BE2C (cell line): ENCODE measurements at regions not wholly inside any gene's neighbourhood (a gene's known extent, or its start where the extent isn't known, plus 50 kb on each side); places are given as distances from the start of the nearest gene placed in this dataset.

Experiments
- DNase-seq: peaks from one replicate; pipeline ENCODE4 v3.0.0-alpha.2; 2020
- H3K27me3 ChIP-seq: fragments of 250-450 bp; sonication (Bioruptor Pico); 2 replicates; pipeline ENCODE4 v1.5.1; 2020; ENCODE audit warnings: mild to moderate bottlenecking
- H3K36me3 ChIP-seq: fragments of 250-450 bp; sonication (Bioruptor Pico); 2 replicates; pipeline ENCODE4 v1.5.1; 2020; ENCODE audit warnings: mild to moderate bottlenecking
- H3K4me1 ChIP-seq: fragments of 250-450 bp; sonication (Bioruptor Pico); 2 replicates; pipeline ENCODE4 v1.5.1; 2020
- H3K4me3 ChIP-seq: 2 replicates; pipeline ENCODE4 v1.5.1; 2011; ENCODE audit warnings: low read depth, low read length
- H3K9me3 ChIP-seq: fragments of 250-450 bp; sonication (Bioruptor Pico); 2 replicates; pipeline ENCODE4 v1.5.1; 2020
- TF ChIP-seq, protein P1 (sequence below): IDR thresholded peaks from 2 replicates; pipeline ENCODE4 v1.5.1; 2012; ENCODE audit warnings: mild to moderate bottlenecking, low read depth, low read length

DNA sequence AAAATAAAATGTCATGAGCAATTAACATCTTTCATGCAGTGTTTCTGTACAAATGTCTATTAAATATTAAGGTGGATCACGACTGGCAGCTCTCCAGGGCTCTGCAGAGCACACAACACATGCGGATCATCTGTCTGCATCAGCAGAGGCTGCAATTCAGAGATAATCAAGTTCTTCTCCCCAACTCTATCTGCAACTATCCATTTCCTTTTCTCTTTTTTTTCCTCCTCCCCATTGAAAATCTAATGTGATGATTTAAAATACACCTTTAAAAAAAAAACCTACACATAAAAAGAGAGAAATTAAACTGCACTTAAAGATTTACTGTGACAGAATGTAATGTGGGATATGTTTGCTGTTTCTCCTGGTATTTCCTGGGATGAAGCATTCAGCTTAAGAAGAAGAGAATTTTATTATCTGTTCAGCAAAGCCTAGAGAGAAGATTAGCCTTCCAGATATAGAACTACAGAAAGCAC, 352.6 kb upstream of the CCDC54 start:
- Histone ChIP-seq H3K4me3 (no peak overlapping the region), H3K27me3 (no peaks in the 10 kb centered on the region), H3K9me3 (no peaks in the 10 kb centered on the region; the same call in 1 of the 2 replicates), H3K4me1 (peaks cover 4% of the 10 kb centered on the region; the same call in 1 of the 2 replicates), H3K36me3 (no peaks in the 10 kb centered on the region)
- TF ChIP-seq, protein P1, sequence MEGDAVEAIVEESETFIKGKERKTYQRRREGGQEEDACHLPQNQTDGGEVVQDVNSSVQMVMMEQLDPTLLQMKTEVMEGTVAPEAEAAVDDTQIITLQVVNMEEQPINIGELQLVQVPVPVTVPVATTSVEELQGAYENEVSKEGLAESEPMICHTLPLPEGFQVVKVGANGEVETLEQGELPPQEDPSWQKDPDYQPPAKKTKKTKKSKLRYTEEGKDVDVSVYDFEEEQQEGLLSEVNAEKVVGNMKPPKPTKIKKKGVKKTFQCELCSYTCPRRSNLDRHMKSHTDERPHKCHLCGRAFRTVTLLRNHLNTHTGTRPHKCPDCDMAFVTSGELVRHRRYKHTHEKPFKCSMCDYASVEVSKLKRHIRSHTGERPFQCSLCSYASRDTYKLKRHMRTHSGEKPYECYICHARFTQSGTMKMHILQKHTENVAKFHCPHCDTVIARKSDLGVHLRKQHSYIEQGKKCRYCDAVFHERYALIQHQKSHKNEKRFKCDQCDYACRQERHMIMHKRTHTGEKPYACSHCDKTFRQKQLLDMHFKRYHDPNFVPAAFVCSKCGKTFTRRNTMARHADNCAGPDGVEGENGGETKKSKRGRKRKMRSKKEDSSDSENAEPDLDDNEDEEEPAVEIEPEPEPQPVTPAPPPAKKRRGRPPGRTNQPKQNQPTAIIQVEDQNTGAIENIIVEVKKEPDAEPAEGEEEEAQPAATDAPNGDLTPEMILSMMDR, result no peak
- DNase-seq, result peak; percentile 32

DNA sequence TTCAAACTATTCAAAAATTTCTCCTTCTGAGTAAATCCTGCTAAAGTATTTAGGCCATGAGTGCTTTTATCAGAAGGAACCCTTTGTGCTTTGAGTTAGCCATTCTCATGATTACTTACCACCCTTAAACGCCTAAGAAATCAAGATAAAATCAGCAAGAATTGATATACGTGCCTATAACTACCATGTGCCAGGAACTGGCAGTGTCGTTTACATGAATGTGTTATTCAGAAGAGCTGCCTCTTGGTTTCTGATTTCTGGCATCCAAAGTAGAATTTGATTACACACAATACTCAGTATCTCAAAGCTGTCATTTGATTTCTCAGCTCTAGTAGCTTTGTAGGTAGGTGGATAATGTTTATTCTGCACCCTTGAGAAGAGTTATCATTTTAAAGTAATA, 351.3 kb upstream of the CCDC54 start:
- Histone ChIP-seq H3K4me1 (peaks cover 4% of the 10 kb centered on the region; the same call in 1 of the 2 replicates), H3K9me3 (no peaks in the 10 kb centered on the region; the same call in 1 of the 2 replicates), H3K4me3 (no peak overlapping the region), H3K36me3 (no peaks in the 10 kb centered on the region), H3K27me3 (no peaks in the 10 kb centered on the region)
- TF ChIP-seq, protein P1, result no peak
- DNase-seq, result no peak

DNA sequence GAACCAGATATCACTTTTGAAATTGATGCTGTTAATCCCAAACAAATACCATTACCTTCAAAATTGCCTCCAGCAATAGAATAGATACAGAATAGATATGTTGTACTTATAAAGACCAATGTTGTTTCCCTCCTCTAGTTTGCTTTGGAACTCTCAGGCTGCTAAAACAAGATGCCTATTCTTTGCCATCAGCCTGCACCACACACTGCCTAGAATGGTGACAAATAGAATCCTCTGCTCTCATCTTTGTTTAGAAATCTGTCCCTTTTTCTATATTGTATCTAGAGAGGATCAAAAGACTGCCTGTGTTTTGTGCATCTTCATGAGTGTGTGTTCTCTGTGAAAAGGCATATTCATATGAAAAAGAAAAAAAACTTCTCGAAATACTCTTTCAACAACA, 349.2 kb upstream of the CCDC54 start:
- no peak overlapping the region for H3K4me3 ChIP-seq
- peaks cover 4% of the 10 kb centered on the region; the same call in 1 of the 2 replicates for H3K4me1 ChIP-seq
- DNase-seq, result no peak
- TF ChIP-seq, protein P1, result no peak
- H3K27me3 ChIP-seq, result no peaks in the 10 kb centered on the region
- no peaks in the 10 kb centered on the region; the same call in 1 of the 2 replicates for H3K9me3 ChIP-seq
- H3K36me3 ChIP-seq, result no peaks in the 10 kb centered on the region

DNA sequence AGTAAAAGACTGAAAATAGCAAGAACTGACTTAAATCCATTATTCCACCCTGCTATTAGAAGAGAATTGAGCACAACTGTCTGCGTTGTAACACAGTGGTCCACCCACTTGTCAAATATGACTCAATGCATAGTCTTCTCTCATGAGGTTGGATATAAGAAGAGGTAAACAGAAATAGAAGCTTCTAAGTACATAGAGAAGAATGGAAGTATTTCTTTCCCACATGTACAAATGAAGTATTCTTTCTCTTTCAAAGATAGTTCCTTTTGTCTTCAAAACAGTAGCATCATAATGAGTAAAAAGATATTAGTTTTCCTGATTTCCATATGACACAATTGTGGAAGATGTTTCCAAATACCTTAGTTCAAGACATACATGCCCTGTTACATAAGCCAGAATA, 348.6 kb upstream of the CCDC54 start:
- H3K4me3 ChIP-seq, result no peak overlapping the region
- TF ChIP-seq, protein P1, result no peak
- DNase-seq, result no peak
- no peaks in the 10 kb centered on the region for H3K27me3 ChIP-seq
- H3K4me1 ChIP-seq, result peaks cover 4% of the 10 kb centered on the region; the same call in 1 of the 2 replicates
- no peaks in the 10 kb centered on the region; the same call in 1 of the 2 replicates for H3K9me3 ChIP-seq
- H3K36me3 ChIP-seq, result no peaks in the 10 kb centered on the region

DNA sequence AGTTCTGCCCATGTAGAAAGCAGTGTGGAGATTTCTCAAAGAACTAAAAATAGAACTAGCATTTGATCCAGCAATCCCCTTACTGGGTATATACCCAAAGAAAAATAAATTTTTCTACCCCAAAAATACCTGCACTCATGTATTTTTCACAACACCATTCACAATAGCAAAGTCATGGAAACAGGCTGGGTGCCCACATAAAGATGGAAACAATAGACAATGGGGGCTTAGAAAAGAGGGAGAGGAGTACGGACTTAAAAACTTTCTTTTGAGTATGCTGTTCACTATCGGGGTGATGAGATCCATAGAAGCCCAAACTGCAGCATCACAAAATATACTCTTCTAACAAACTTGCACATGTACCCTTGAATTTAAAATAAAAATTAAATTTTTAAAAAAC, 345.1 kb upstream of the CCDC54 start:
- no peaks in the 10 kb centered on the region; the same call in 1 of the 2 replicates for H3K9me3 ChIP-seq
- no peaks in the 10 kb centered on the region for H3K36me3 ChIP-seq
- H3K4me1 ChIP-seq, result no peaks in the 10 kb centered on the region
- TF ChIP-seq, protein P1, result no peak
- no peak for DNase-seq
- no peak overlapping the region for H3K4me3 ChIP-seq
- H3K27me3 ChIP-seq, result no peaks in the 10 kb centered on the region

DNA sequence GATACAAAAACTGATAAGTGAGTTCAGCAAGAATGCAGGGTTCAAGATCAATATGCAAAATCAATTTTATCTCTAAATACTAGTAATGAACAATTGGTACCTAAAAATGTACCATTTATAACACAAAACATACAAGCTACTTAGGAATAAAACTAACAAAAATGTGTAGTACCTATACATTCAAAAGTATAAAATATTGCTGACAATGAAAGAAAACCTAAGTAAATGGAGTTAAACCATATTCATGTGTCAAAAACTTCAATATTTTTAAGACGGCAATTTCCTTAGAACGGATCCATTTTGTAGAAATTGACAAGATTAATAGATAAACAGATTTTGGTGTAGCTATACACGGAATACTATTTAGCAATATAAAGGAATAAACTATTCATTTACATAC, 343.1 kb upstream of the CCDC54 start:
- Histone ChIP-seq H3K36me3 (no peaks in the 10 kb centered on the region), H3K4me3 (no peak overlapping the region), H3K27me3 (no peaks in the 10 kb centered on the region; the same call in 1 of the 2 replicates), H3K9me3 (no peaks in the 10 kb centered on the region), H3K4me1 (no peaks in the 10 kb centered on the region)
- TF ChIP-seq, protein P1, result no peak
- DNase-seq, result no peak
